ENCODE measurements at regions not wholly inside any gene's neighbourhood (a gene's known extent, or its start where the extent isn't known, plus 50 kb on each side); places are given as distances from the start of the nearest gene placed in this dataset.
"Not testable (repeated sequence)": the region's sequence is repeated elsewhere in the genome, so short reads cannot be mapped to it uniquely, and the experiment has no call there.

- ATAC-seq (replicated peaks; ENCODE audit: extremely low read depth, poor library complexity, severe bottlenecking) (no peak), DNase-seq (ENCODE audit: low spot score in 2 of 2) (no peak)
- Mint-ChIP-seq H3K9me3 (peaks cover 8% of the 10 kb centered on the region), H3K4me3 (no peak overlapping the region), H3K27me3 (peaks cover 12% of the 10 kb centered on the region), H3K27ac (ENCODE audit: low read depth) (no peak overlapping the region), H3K4me1 (no peaks in the 10 kb centered on the region), H3K36me3 (ENCODE audit: insufficient read depth) (no peaks in the 10 kb centered on the region)
Measured at GRCh38 chr7:4445777-4446176, 236.3 kb upstream of the FOXK1 start.

GRCh38 chr7:4449263-4449662, 232.8 kb upstream of the FOXK1 start:
- H3K27ac Mint-ChIP-seq (ENCODE audit: low read depth), result no peak overlapping the region
- H3K27me3 Mint-ChIP-seq, result peaks cover 12% of the 10 kb centered on the region
- H3K9me3 Mint-ChIP-seq, result peaks cover 8% of the 10 kb centered on the region
- no peak for DNase-seq (ENCODE audit: low spot score in 2 of 2)
- H3K4me3 Mint-ChIP-seq, result no peak overlapping the region
- ATAC-seq (replicated peaks; ENCODE audit: extremely low read depth, poor library complexity, severe bottlenecking), result no peak
- H3K36me3 Mint-ChIP-seq (ENCODE audit: insufficient read depth), result no peaks in the 10 kb centered on the region
- H3K4me1 Mint-ChIP-seq, result no peaks in the 10 kb centered on the region

DNA sequence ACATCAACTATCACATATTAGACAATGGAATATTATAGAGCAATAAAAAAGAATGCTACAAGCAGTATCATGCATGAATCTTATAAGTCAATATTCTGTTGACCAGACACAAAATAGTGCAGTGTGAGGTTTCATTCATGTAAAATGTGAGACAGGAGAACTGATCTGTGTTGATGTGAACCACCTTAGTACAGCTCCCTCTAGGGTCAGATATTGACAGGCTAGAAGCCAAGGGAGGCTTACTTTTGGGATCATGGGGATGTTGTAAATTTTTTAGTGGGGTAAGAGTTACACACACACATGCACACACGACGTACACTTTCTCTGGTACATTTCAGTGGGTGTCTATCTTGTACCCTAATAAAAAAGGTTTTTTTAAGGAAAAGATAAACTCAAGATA, 231.6 kb upstream of the FOXK1 start:
- DNase-seq (ENCODE audit: low spot score in 2 of 2), result no peak
- ATAC-seq (replicated peaks; ENCODE audit: extremely low read depth, poor library complexity, severe bottlenecking), result no peak
- no peaks in the 10 kb centered on the region for H3K4me1 Mint-ChIP-seq
- H3K9me3 Mint-ChIP-seq, result no peaks in the 10 kb centered on the region
- no peak overlapping the region for H3K4me3 Mint-ChIP-seq
- H3K36me3 Mint-ChIP-seq (ENCODE audit: insufficient read depth), result no peaks in the 10 kb centered on the region
- H3K27me3 Mint-ChIP-seq, result peaks cover 2% of the 10 kb centered on the region
- no peak overlapping the region for H3K27ac Mint-ChIP-seq (ENCODE audit: low read depth)

GRCh38 chr7:4460597-4460996, 221.5 kb upstream of the FOXK1 start:
- ATAC-seq (replicated peaks; ENCODE audit: extremely low read depth, poor library complexity, severe bottlenecking), result no peak
- H3K4me3 Mint-ChIP-seq, result no peak overlapping the region
- DNase-seq (ENCODE audit: low spot score in 2 of 2), result no peak
- no peaks in the 10 kb centered on the region for H3K9me3 Mint-ChIP-seq
- H3K27me3 Mint-ChIP-seq, result peaks cover 7% of the 10 kb centered on the region
- no peak overlapping the region for H3K27ac Mint-ChIP-seq (ENCODE audit: low read depth)
- H3K36me3 Mint-ChIP-seq (ENCODE audit: insufficient read depth), result peaks cover 2% of the 10 kb centered on the region
- H3K4me1 Mint-ChIP-seq, result no peaks in the 10 kb centered on the region

GRCh38 chr7:4461531-4461930, 220.6 kb upstream of the FOXK1 start:
- H3K4me1 Mint-ChIP-seq, result no peaks in the 10 kb centered on the region
- H3K9me3 Mint-ChIP-seq, result no peaks in the 10 kb centered on the region
- no peak overlapping the region for H3K27ac Mint-ChIP-seq (ENCODE audit: low read depth)
- no peaks in the 10 kb centered on the region for H3K36me3 Mint-ChIP-seq (ENCODE audit: insufficient read depth)
- H3K27me3 Mint-ChIP-seq, result peaks cover 8% of the 10 kb centered on the region
- DNase-seq (ENCODE audit: low spot score in 2 of 2) (no peak), ATAC-seq (replicated peaks; ENCODE audit: extremely low read depth, poor library complexity, severe bottlenecking) (no peak)
- no peak overlapping the region for H3K4me3 Mint-ChIP-seq

GRCh38 chr7:4468320-4469102, 213.6 kb upstream of the FOXK1 start:
- Mint-ChIP-seq H3K27ac (ENCODE audit: low read depth) (no peak overlapping the region), H3K9me3 (no peaks in the 10 kb centered on the region), H3K36me3 (ENCODE audit: insufficient read depth) (no peaks in the 10 kb centered on the region), H3K4me3 (no peak overlapping the region), H3K27me3 (peaks cover 17% of the 10 kb centered on the region), H3K4me1 (no peaks in the 10 kb centered on the region)
- DNase-seq (ENCODE audit: low spot score in 2 of 2) (no peak), ATAC-seq (replicated peaks; ENCODE audit: extremely low read depth, poor library complexity, severe bottlenecking) (no peak)

- Mint-ChIP-seq H3K36me3 (ENCODE audit: insufficient read depth) (no peaks in the 10 kb centered on the region), H3K27ac (ENCODE audit: low read depth) (no peak overlapping the region), H3K9me3 (no peaks in the 10 kb centered on the region), H3K27me3 (peaks cover 21% of the 10 kb centered on the region), H3K4me3 (no peak overlapping the region), H3K4me1 (no peaks in the 10 kb centered on the region)
- ATAC-seq (replicated peaks; ENCODE audit: extremely low read depth, poor library complexity, severe bottlenecking), result no peak
- DNase-seq (ENCODE audit: low spot score in 2 of 2), result no peak
Measured at GRCh38 chr7:4470246-4470645, 211.8 kb upstream of the FOXK1 start.

DNA sequence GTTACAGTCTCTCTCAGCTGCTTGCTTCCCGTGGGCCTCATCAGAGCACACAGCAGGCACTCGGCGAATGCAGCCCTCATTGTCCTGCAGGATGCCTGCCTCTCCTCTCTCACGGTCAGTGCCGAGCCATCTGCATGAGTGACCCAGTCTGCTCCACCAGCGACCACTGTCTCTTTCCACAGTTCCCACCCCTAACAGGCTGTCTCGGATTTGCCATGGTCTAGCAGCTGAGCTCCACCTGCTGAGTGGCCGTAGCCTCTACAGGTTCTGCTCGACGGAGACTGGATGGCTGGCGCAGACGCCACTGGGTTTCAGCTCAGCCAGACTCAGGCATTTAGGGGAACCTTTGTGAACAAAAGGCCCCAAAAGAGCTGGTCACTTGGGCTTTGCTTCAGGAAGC, 209.4 kb upstream of the FOXK1 start:
- peaks cover 29% of the 10 kb centered on the region for H3K27me3 Mint-ChIP-seq
- no peaks in the 10 kb centered on the region for H3K36me3 Mint-ChIP-seq (ENCODE audit: insufficient read depth)
- no peak overlapping the region for H3K27ac Mint-ChIP-seq (ENCODE audit: low read depth)
- DNase-seq (ENCODE audit: low spot score in 2 of 2), result no peak
- H3K4me3 Mint-ChIP-seq, result no peak overlapping the region
- no peaks in the 10 kb centered on the region for H3K9me3 Mint-ChIP-seq
- no peak for ATAC-seq (replicated peaks; ENCODE audit: extremely low read depth, poor library complexity, severe bottlenecking)
- H3K4me1 Mint-ChIP-seq, result no peaks in the 10 kb centered on the region

GRCh38 chr7:4479367-4480039, 202.6 kb upstream of the FOXK1 start:
- no peaks in the 10 kb centered on the region for H3K36me3 Mint-ChIP-seq (ENCODE audit: insufficient read depth)
- DNase-seq (ENCODE audit: low spot score in 2 of 2) (no peak), ATAC-seq (replicated peaks; ENCODE audit: extremely low read depth, poor library complexity, severe bottlenecking) (no peak)
- peaks cover 29% of the 10 kb centered on the region for H3K27me3 Mint-ChIP-seq
- no peak overlapping the region for H3K27ac Mint-ChIP-seq (ENCODE audit: low read depth)
- no peak overlapping the region for H3K4me3 Mint-ChIP-seq
- peaks cover 5% of the 10 kb centered on the region for H3K4me1 Mint-ChIP-seq
- peaks cover 17% of the 10 kb centered on the region for H3K9me3 Mint-ChIP-seq

DNA sequence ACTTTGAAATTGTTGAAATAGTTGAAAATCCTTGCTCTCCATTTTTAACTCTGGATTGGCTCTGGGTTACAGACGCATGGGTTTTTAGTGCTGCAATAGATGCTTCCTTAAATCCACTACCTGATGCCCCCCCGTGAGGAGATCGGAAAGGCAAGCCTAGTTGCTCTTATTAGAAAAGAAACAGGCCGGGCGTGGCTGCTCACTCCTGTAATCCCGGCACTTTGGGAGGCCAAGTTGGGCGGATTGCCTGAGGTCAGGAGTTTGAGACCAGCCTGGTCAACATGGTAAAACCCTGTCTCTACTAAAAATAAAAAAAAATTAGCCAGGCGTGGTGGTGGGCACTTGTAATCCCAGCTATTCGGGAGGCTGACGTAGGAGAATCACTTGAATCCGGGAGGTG, 202.0 kb upstream of the FOXK1 start:
- H3K36me3 Mint-ChIP-seq (ENCODE audit: insufficient read depth); H3K27ac Mint-ChIP-seq (ENCODE audit: low read depth); ATAC-seq (replicated peaks; ENCODE audit: extremely low read depth, poor library complexity, severe bottlenecking); H3K4me1 Mint-ChIP-seq; H3K4me3 Mint-ChIP-seq; DNase-seq (ENCODE audit: low spot score in 2 of 2): not testable (repeated sequence)
- Mint-ChIP-seq H3K27me3 (peaks cover 30% of the 10 kb centered on the region), H3K9me3 (peaks cover 17% of the 10 kb centered on the region)

DNA sequence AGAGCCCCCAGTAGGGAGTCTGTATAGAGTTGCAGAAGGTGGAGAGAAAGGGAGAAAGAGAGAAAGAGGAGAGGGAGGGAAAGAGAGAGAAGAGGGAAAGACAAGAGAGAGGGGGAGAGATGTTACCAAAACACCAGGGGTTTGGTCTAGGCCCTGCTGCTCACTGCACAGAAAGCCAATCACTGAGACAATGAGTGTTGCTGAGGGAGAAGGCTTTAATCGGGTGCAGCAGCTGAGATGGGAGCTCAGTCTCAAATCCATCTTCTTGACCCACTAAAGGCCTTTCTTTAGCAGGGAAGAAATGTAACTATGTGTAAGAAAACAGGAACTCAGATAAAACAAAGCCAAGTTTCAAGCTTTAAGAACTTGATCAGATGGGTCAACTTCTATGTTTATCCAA, 198.2 kb upstream of the FOXK1 start:
- peaks cover 17% of the 10 kb centered on the region for H3K9me3 Mint-ChIP-seq
- peaks cover 36% of the 10 kb centered on the region for H3K27me3 Mint-ChIP-seq
- H3K27ac Mint-ChIP-seq (ENCODE audit: low read depth), result no peak overlapping the region
- ATAC-seq (replicated peaks; ENCODE audit: extremely low read depth, poor library complexity, severe bottlenecking), result no peak
- peaks cover 5% of the 10 kb centered on the region for H3K4me1 Mint-ChIP-seq
- no peak overlapping the region for H3K4me3 Mint-ChIP-seq
- DNase-seq (ENCODE audit: low spot score in 2 of 2), result no peak
- H3K36me3 Mint-ChIP-seq (ENCODE audit: insufficient read depth), result peaks cover 3% of the 10 kb centered on the region

DNA sequence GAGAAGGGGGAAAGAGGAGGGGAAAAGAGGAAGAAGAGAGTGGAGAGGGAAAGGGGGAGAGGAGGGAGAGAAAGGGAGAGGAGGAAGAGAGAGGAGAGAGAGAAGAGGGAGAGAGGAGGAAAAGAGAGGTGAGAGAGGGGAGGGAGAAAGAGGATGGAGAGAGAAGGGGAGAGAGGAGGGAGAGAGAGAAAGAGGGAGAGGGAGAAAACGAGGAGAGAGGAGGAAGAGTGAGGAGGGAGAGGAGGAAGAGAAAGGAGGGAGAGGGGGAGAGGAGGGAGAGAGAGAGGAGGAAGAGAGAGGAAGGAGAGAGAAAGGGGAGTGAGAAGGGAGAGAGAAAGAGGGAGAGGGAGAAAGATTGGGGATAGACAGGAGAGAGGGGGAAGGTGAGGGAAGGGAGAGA, 197.6 kb upstream of the FOXK1 start:
- H3K36me3 Mint-ChIP-seq (ENCODE audit: insufficient read depth), result peaks cover 3% of the 10 kb centered on the region
- ATAC-seq (replicated peaks; ENCODE audit: extremely low read depth, poor library complexity, severe bottlenecking), result no peak
- no peak overlapping the region for H3K4me3 Mint-ChIP-seq
- H3K9me3 Mint-ChIP-seq, result peaks cover 17% of the 10 kb centered on the region
- H3K27ac Mint-ChIP-seq (ENCODE audit: low read depth), result no peak overlapping the region
- DNase-seq (ENCODE audit: low spot score in 2 of 2), result no peak
- peaks cover 36% of the 10 kb centered on the region for H3K27me3 Mint-ChIP-seq
- H3K4me1 Mint-ChIP-seq, result peaks cover under 1% of the 10 kb centered on the region

- H3K27ac Mint-ChIP-seq (ENCODE audit: low read depth), result no peak overlapping the region
- H3K9me3 Mint-ChIP-seq, result peaks cover 12% of the 10 kb centered on the region
- peaks cover 3% of the 10 kb centered on the region for H3K36me3 Mint-ChIP-seq (ENCODE audit: insufficient read depth)
- DNase-seq (ENCODE audit: low spot score in 2 of 2) (no peak), ATAC-seq (replicated peaks; ENCODE audit: extremely low read depth, poor library complexity, severe bottlenecking) (no peak)
- no peak overlapping the region for H3K4me3 Mint-ChIP-seq
- H3K4me1 Mint-ChIP-seq, result no peaks in the 10 kb centered on the region
- H3K27me3 Mint-ChIP-seq, result peaks cover 48% of the 10 kb centered on the region
Measured at GRCh38 chr7:4486907-4487306, 195.2 kb upstream of the FOXK1 start.
